Ishikawa (cell line): ENCODE measurements at regions not wholly inside any gene's neighbourhood (a gene's known extent, or its start where the extent isn't known, plus 50 kb on each side); places are given as distances from the start of the nearest gene placed in this dataset.

ENCODE experiments used
- CEBPB ChIP-seq: IDR thresholded peaks from 2 replicates; pipeline ENCODE4 v1.6.1; 2012
- EP300 ChIP-seq: IDR thresholded peaks from 2 replicates; pipeline ENCODE4 v1.6.1; 2012; ENCODE audit warnings: borderline replicate concordance
- MAX ChIP-seq: IDR thresholded peaks from 2 replicates; pipeline ENCODE4 v1.6.1; 2012
- TAF1 ChIP-seq: IDR thresholded peaks from 2 replicates; pipeline ENCODE4 v1.6.1; 2012; ENCODE audit warnings: low read depth, mild to moderate bottlenecking
- TCF12 ChIP-seq: IDR thresholded peaks from 2 replicates; pipeline ENCODE4 v1.6.1; 2012; ENCODE audit warnings: low read depth
- YY1 ChIP-seq: IDR thresholded peaks from 2 replicates; pipeline ENCODE4 v1.6.1; 2012; ENCODE audit warnings: low read depth

DNA sequence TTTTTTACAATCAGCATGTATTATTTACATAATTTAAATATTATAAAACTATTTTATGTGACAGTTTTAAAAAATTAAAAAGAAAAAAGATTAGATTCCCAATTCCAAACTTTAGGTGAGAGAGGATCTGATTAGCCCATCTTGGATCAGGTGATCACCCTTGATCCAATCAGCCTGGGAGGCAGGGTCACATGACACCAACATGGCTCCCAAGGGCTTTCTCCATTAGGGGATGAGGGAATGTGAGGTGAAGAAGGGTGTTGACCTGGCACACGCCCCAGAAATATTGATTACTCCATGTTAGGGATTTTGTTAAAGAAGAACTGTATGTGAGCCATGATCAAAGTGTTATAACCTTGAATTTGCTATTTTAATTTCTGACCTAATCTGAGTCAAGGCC lies 225.4 kb downstream of the RBM19 start:
- TF ChIP-seq EP300 (no peak), TAF1 (no peak), CEBPB (no peak), YY1 (no peak), MAX (no peak), TCF12 (no peak)
